ENCODE measurements at regions not wholly inside any gene's neighbourhood (a gene's known extent, or its start where the extent isn't known, plus 50 kb on each side); places are given as distances from the start of the nearest gene placed in this dataset.

GRCh38 chr7:41058986-41059741 lies 643.7 kb downstream of the INHBA start:
- TF ChIP-seq, protein P1, sequence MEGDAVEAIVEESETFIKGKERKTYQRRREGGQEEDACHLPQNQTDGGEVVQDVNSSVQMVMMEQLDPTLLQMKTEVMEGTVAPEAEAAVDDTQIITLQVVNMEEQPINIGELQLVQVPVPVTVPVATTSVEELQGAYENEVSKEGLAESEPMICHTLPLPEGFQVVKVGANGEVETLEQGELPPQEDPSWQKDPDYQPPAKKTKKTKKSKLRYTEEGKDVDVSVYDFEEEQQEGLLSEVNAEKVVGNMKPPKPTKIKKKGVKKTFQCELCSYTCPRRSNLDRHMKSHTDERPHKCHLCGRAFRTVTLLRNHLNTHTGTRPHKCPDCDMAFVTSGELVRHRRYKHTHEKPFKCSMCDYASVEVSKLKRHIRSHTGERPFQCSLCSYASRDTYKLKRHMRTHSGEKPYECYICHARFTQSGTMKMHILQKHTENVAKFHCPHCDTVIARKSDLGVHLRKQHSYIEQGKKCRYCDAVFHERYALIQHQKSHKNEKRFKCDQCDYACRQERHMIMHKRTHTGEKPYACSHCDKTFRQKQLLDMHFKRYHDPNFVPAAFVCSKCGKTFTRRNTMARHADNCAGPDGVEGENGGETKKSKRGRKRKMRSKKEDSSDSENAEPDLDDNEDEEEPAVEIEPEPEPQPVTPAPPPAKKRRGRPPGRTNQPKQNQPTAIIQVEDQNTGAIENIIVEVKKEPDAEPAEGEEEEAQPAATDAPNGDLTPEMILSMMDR (IDR thresholded peaks at IDR 0.05; ENCODE audit: poor library complexity, severe bottlenecking) = no peak
- TF ChIP-seq SMC3 (conservative IDR thresholded peaks at IDR 0.05; ENCODE audit: poor library complexity) = no peak
- no peak for TF ChIP-seq POLR2AphosphoS5 (IDR thresholded peaks at IDR 0.05)
- no peak for TF ChIP-seq MXI1 (conservative IDR thresholded peaks at IDR 0.05; ENCODE audit: poor library complexity, severe bottlenecking)
- TF ChIP-seq RAD21 (conservative IDR thresholded peaks at IDR 0.05) = no peak
- TF ChIP-seq EZH2 (IDR thresholded peaks at IDR 0.05; ENCODE audit: borderline replicate concordance, insufficient read depth, low read length, poor library complexity, severe bottlenecking) = no peak
- TF ChIP-seq EP300 (conservative IDR thresholded peaks at IDR 0.05; ENCODE audit: poor library complexity, severe bottlenecking) = no peak
- no peak overlapping the region for H3K4me2 ChIP-seq (ENCODE audit: low read length)

GRCh38 chr7:41054960-41055661 lies 647.8 kb downstream of the INHBA start:
- Histone ChIP-seq H3K27me3 (ENCODE audit: insufficient read depth, low read depth, low read length) (no peaks in the 10 kb centered on the region), H3K9me2 (ENCODE audit: insufficient read depth, low read length) (no peaks in the 10 kb centered on the region), H3F3A (ENCODE audit: insufficient read depth, low read length, poor library complexity, severe bottlenecking) (no peaks in the 10 kb centered on the region), H3K79me2 (replicated peaks; ENCODE audit: insufficient read depth, low read length) (no peaks in the 10 kb centered on the region), H4K20me1 (ENCODE audit: insufficient read depth) (no peaks in the 10 kb centered on the region), H3K36me3 (ENCODE audit: insufficient read depth, low read length) (no peaks in the 10 kb centered on the region), H3K9ac (ENCODE audit: low read length) (no peak overlapping the region), H3K4me2 (ENCODE audit: low read length) (no peak overlapping the region), H3K9me3 (ENCODE audit: low read length) (no peaks in the 10 kb centered on the region), H2AFZ (ENCODE audit: low read depth, low read length) (no peak overlapping the region), H3K27ac (ENCODE audit: low read length) (no peak overlapping the region), H3K4me3 (ENCODE audit: low read length) (no peak overlapping the region)
- TF ChIP-seq MXI1 (conservative IDR thresholded peaks at IDR 0.05; ENCODE audit: poor library complexity, severe bottlenecking) (no peak), POLR2AphosphoS5 (IDR thresholded peaks at IDR 0.05) (no peak), SMC3 (conservative IDR thresholded peaks at IDR 0.05; ENCODE audit: poor library complexity) (no peak), EP300 (conservative IDR thresholded peaks at IDR 0.05; ENCODE audit: poor library complexity, severe bottlenecking) (no peak), TAF1 (IDR thresholded peaks at IDR 0.05; ENCODE audit: low read depth) (no peak), EZH2 (IDR thresholded peaks at IDR 0.05; ENCODE audit: borderline replicate concordance, insufficient read depth, low read length, poor library complexity, severe bottlenecking) (no peak), RAD21 (conservative IDR thresholded peaks at IDR 0.05) (no peak), REST (IDR thresholded peaks at IDR 0.05; ENCODE audit: borderline replicate concordance) (no peak)
- TF ChIP-seq, protein P1 (IDR thresholded peaks at IDR 0.05; ENCODE audit: poor library complexity, severe bottlenecking) = no peak

More at GRCh38 chr7:41058986-41059741, 643.7 kb downstream of the INHBA start:
- Histone ChIP-seq H3K27ac (ENCODE audit: low read length) (no peak overlapping the region), H3K9me3 (ENCODE audit: low read length) (no peaks in the 10 kb centered on the region), H2AFZ (ENCODE audit: low read depth, low read length) (no peak overlapping the region), H3K9ac (ENCODE audit: low read length) (no peak overlapping the region), H3K79me2 (replicated peaks; ENCODE audit: insufficient read depth, low read length) (no peaks in the 10 kb centered on the region), H3K27me3 (ENCODE audit: insufficient read depth, low read depth, low read length) (no peaks in the 10 kb centered on the region), H3F3A (ENCODE audit: insufficient read depth, low read length, poor library complexity, severe bottlenecking) (no peaks in the 10 kb centered on the region), H3K4me3 (ENCODE audit: low read length) (no peak overlapping the region), H3K36me3 (ENCODE audit: insufficient read depth, low read length) (no peaks in the 10 kb centered on the region), H3K9me2 (ENCODE audit: insufficient read depth, low read length) (no peaks in the 10 kb centered on the region), H4K20me1 (ENCODE audit: insufficient read depth) (no peaks in the 10 kb centered on the region)

All from neural cell (in vitro differentiated cells).